ENCODE measurements at regions not wholly inside any gene's neighbourhood (a gene's known extent, or its start where the extent isn't known, plus 50 kb on each side); places are given as distances from the start of the nearest gene placed in this dataset.

GRCh38 chr1:228802386-228803220, 67.3 kb downstream of the RHOU start:
- peaks cover 0 to 9% of the 10 kb centered on the region in 2 donors for H3K4me1 ChIP-seq
- H3K27me3 ChIP-seq, result no peaks in the 10 kb centered on the region

GRCh38 chr1:228803421-228803820, 68.1 kb downstream of the RHOU start:
- no peak for DNase-seq (ENCODE audit: low spot score)
- Histone ChIP-seq H3K4me1 (peaks cover 0 to 9% of the 10 kb centered on the region in 2 donors), H3K27me3 (no peaks in the 10 kb centered on the region), H3K4me3 (no peak overlapping the region), H3K9me3 (no peaks in the 10 kb centered on the region), H3K36me3 (no peaks in the 10 kb centered on the region), H3K27ac (no peak overlapping the region)
- TF ChIP-seq CTCF (IDR thresholded peaks at IDR 0.05), result no peak

More at GRCh38 chr1:228802386-228803220, 67.3 kb downstream of the RHOU start:
- Histone ChIP-seq H3K36me3 (no peaks in the 10 kb centered on the region), H3K4me3 (no peak overlapping the region), H3K27ac (peak overlapping the region in 1 of 2 donors; percentile 8), H3K9me3 (no peaks in the 10 kb centered on the region)
- TF ChIP-seq CTCF (IDR thresholded peaks at IDR 0.05), result no peak
- peak; percentile 72 for DNase-seq (ENCODE audit: low spot score)

- TF ChIP-seq CTCF (IDR thresholded peaks at IDR 0.05), result no peak
- H3K27ac ChIP-seq, result no peak overlapping the region
Observed at GRCh38 chr1:228804173-228804572, 68.9 kb downstream of the RHOU start.

GRCh38 chr1:228804640-228805413, 69.5 kb downstream of the RHOU start:
- Histone ChIP-seq H3K9me3 (no peaks in the 10 kb centered on the region), H3K36me3 (no peaks in the 10 kb centered on the region), H3K27ac (no peak overlapping the region), H3K4me3 (no peak overlapping the region), H3K27me3 (no peaks in the 10 kb centered on the region), H3K4me1 (peaks cover 0 to 9% of the 10 kb centered on the region in 2 donors)
- no peak for TF ChIP-seq CTCF (IDR thresholded peaks at IDR 0.05)
- DNase-seq (ENCODE audit: low spot score), result no peak

More at GRCh38 chr1:228804173-228804572, 68.9 kb downstream of the RHOU start:
- no peak overlapping the region for H3K4me3 ChIP-seq
- peaks cover 0 to 9% of the 10 kb centered on the region in 2 donors for H3K4me1 ChIP-seq
- no peaks in the 10 kb centered on the region for H3K36me3 ChIP-seq
- no peaks in the 10 kb centered on the region for H3K9me3 ChIP-seq
- no peaks in the 10 kb centered on the region for H3K27me3 ChIP-seq
- DNase-seq (ENCODE audit: low spot score), result no peak

- Histone ChIP-seq H3K27me3 (no peaks in the 10 kb centered on the region), H3K36me3 (no peaks in the 10 kb centered on the region), H3K4me3 (no peak overlapping the region), H3K4me1 (peaks cover 0 to 6% of the 10 kb centered on the region in 2 donors), H3K27ac (no peak overlapping the region), H3K9me3 (no peaks in the 10 kb centered on the region)
- no peak for TF ChIP-seq CTCF (IDR thresholded peaks at IDR 0.05)
- DNase-seq (ENCODE audit: low spot score), result no peak
Observed at GRCh38 chr1:228807904-228808605, 72.8 kb downstream of the RHOU start.
